Tongue (tissue), 1 donor: ENCODE measurements at regions not wholly inside any gene's neighbourhood (a gene's known extent, or its start where the extent isn't known, plus 50 kb on each side); places are given as distances from the start of the nearest gene placed in this dataset.
"Not testable (repeated sequence)": the region's sequence is repeated elsewhere in the genome, so short reads cannot be mapped to it uniquely, and the experiment has no call there.

Experiments
- DNase-seq: peaks from one replicate; pipeline ENCODE4 v3.0.0-alpha.2; 2015

- DNase-seq = not testable (repeated sequence)
Measured at GRCh38 chr16:17735099-17735498, 264.3 kb upstream of the XYLT1 start.

- no peak for DNase-seq
Measured at GRCh38 chr16:17729820-17730219, 259.1 kb upstream of the XYLT1 start.

GRCh38 chr16:17728196-17728595 lies 257.4 kb upstream of the XYLT1 start:
- DNase-seq = no peak

- no peak for DNase-seq
Measured at GRCh38 chr16:17724242-17724898, 253.6 kb upstream of the XYLT1 start.

- DNase-seq = no peak
Measured at GRCh38 chr16:17723531-17724134, 252.9 kb upstream of the XYLT1 start.

- no peak for DNase-seq
Measured at GRCh38 chr16:17718495-17718894, 247.7 kb upstream of the XYLT1 start.

GRCh38 chr16:17705847-17706246 lies 235.1 kb upstream of the XYLT1 start:
- no peak for DNase-seq

- no peak for DNase-seq
Measured at GRCh38 chr16:17696616-17697015, 225.9 kb upstream of the XYLT1 start.

- no peak for DNase-seq
Measured at GRCh38 chr16:17692484-17692883, 221.7 kb upstream of the XYLT1 start.

- peak; percentile 3 for DNase-seq
Measured at GRCh38 chr16:17691899-17692176, 221.1 kb upstream of the XYLT1 start.

- peak; percentile 6 for DNase-seq
Measured at GRCh38 chr16:17691106-17691898, 220.5 kb upstream of the XYLT1 start.

GRCh38 chr16:17685447-17685846 lies 214.7 kb upstream of the XYLT1 start:
- no peak for DNase-seq

- DNase-seq = no peak
Measured at GRCh38 chr16:17683281-17683680, 212.5 kb upstream of the XYLT1 start.

- DNase-seq = no peak
Measured at GRCh38 chr16:17676171-17676570, 205.4 kb upstream of the XYLT1 start.

GRCh38 chr16:17668386-17668785 lies 197.6 kb upstream of the XYLT1 start:
- no peak for DNase-seq

GRCh38 chr16:17666293-17666692 lies 195.5 kb upstream of the XYLT1 start:
- no peak for DNase-seq

GRCh38 chr16:17658881-17659280 lies 188.1 kb upstream of the XYLT1 start:
- no peak for DNase-seq

GRCh38 chr16:17657045-17657444 lies 186.3 kb upstream of the XYLT1 start:
- no peak for DNase-seq

GRCh38 chr16:17654571-17654970 lies 183.8 kb upstream of the XYLT1 start:
- DNase-seq = no peak

- DNase-seq = peak; percentile 71
Measured at GRCh38 chr16:17654142-17654541, 183.4 kb upstream of the XYLT1 start.

- no peak for DNase-seq
Measured at GRCh38 chr16:17647879-17648872, 177.4 kb upstream of the XYLT1 start.

- DNase-seq = no peak
Measured at GRCh38 chr16:17643935-17644334, 173.2 kb upstream of the XYLT1 start.

GRCh38 chr16:17641990-17642389 lies 171.2 kb upstream of the XYLT1 start:
- no peak for DNase-seq
